ENCODE measurements at regions not wholly inside any gene's neighbourhood (a gene's known extent, or its start where the extent isn't known, plus 50 kb on each side); places are given as distances from the start of the nearest gene placed in this dataset.

GRCh38 chr3:31349001-31349748, 183.6 kb upstream of the STT3B start:
- DNase-seq (ENCODE audit: low read depth): no peak

DNA sequence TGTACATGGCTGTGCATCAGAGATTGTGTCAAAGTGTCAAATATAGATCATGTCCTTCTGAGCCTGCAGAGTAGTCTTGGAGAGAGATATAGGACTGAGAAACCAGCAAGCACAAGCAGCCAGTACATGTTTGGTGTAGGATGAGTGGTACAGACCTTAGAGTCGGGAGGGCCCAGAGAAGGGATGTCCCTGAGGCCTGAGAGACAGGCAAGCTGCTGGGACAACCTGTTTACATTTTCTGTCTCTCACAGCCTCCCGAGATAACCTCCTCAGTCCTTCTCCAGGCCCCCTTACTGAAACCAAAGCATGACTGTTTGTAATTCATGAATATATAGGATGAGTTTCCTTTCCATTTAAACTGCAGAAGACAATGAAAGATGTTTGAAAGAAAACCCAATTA, 182.4 kb upstream of the STT3B start:
- DNase-seq (ENCODE audit: low read depth): no peak

GRCh38 chr3:31352331-31352730, 180.4 kb upstream of the STT3B start:
- DNase-seq (ENCODE audit: low read depth): no peak

DNA sequence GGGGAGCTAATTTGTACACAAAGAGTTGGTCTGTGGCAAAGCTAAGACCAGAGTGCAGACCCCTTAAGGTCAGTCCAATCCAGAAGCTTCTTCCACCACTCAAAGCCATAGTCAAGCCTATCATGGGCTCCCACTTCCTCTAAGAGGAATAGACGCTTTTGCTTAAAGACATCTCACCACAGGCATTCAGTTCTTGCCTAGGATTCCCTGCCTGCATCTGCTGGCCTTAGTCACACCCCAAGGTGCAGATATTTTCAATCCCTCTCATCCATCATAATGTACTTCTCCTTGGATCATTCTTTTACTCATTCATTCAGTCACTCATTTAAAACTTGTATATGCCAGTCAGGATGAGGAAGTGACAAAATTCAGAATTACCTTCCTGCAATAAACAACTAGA, 179.6 kb upstream of the STT3B start:
- DNase-seq (ENCODE audit: low read depth): no peak

DNA sequence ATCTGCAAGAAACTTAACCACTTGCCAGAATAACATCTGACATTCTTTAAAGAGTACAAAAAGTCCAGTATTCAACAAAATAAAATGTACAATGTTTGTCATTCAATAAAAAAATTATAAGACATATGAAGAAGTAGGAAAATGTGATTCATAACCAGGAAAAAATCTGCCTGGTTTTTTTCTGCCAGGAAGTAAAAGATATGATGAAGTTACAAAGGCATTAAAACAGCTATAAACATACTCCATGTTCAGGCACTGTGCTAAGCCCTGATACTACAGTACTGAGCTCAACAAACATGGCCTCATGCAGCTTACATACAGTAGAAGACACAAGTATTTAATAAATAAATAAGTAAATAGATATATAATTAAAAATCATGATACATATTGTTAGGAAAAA, 178.4 kb upstream of the STT3B start:
- DNase-seq (ENCODE audit: low read depth): no peak

GRCh38 chr3:31355807-31356206, 176.9 kb upstream of the STT3B start:
- no peak for DNase-seq (ENCODE audit: low read depth)

GRCh38 chr3:31356941-31357340, 175.8 kb upstream of the STT3B start:
- no peak for DNase-seq (ENCODE audit: low read depth)

DNA sequence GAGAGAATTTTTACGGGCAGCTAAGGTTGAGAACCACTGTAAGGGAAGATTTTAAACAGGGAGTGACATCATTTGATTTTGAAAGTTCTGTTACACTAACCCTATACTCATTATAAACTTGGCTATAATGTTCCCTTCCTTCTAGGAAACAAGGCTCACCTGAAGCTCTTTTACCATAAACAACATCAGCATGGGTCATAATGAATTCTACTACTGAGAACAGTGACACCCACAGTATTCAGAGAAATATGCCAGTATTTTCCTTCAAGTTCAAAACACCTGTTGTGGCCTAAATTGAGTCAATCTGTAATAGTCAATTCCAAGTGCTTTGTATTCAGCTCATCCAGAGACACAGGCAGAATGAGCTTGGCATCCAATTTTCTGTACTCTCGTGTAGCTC, 175.3 kb upstream of the STT3B start:
- DNase-seq (ENCODE audit: low read depth): no peak

GRCh38 chr3:31358473-31359070, 174.2 kb upstream of the STT3B start:
- DNase-seq (ENCODE audit: low read depth): no peak

GRCh38 chr3:31361371-31362273, 171.1 kb upstream of the STT3B start:
- peak; percentile 81 for DNase-seq (ENCODE audit: low read depth)

GRCh38 chr3:31364188-31364587, 168.5 kb upstream of the STT3B start:
- DNase-seq (ENCODE audit: low read depth): no peak

GRCh38 chr3:31364711-31365110, 168.0 kb upstream of the STT3B start:
- no peak for DNase-seq (ENCODE audit: low read depth)

- DNase-seq (ENCODE audit: low read depth): no peak
These were observed 165.2 kb upstream of the STT3B start for GRCh38 chr3:31367518-31367917.

GRCh38 chr3:31369637-31370379, 162.9 kb upstream of the STT3B start:
- no peak for DNase-seq (ENCODE audit: low read depth)

GRCh38 chr3:31370380-31370666, 162.4 kb upstream of the STT3B start:
- DNase-seq (ENCODE audit: low read depth): no peak

DNA sequence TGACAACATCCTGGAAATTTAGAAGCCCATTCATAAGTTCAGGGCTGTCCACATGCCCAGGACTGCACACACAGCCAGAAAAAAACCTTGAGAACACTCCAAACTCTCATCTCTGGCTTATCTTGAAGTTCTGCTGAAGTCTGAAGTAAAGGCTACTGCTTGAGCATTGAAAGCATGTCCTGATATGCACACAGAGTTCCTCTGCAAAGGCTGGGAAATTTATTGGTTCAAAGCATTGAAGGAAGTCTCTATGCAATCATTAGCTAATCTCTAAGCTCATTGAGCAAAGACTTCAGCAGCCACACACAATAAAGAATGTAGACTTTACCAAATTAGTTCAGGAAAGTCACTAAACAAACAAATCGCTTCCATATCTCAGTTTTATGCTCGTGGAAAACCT, 162.0 kb upstream of the STT3B start:
- DNase-seq (ENCODE audit: low read depth): no peak

DNA sequence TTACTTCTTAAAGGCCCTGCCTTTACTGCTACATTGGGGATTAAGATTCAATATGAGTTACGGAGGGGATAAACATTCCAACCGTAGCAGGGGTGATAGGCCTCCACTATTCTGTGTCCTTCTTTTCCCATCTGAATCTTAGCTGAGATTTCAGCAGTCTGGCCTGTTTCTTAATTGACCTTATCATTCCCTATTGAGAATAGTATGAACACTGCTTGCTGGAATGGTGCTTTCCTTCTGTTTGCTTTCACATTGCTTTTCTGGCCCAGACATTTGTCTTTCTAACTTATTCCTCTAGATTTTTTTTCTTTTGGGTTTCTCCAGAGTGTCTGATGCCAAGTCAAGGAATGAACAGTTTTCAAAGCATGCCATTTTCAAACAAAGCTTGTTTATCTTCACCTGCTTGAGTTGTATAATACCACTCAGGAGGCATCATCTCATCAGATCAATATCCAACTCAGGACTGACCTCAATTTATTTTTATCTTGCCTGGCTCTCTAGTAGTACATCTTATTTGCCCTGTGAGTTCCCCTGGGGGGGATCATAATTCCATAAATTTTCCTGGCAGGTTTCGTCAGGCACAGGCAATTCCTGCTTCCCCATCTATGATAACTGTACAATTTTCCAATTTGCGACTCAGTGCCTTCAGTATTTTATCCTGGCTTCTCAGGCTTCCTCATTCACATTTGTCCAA, 161.1 kb upstream of the STT3B start:
- no peak for DNase-seq (ENCODE audit: low read depth)

DNA sequence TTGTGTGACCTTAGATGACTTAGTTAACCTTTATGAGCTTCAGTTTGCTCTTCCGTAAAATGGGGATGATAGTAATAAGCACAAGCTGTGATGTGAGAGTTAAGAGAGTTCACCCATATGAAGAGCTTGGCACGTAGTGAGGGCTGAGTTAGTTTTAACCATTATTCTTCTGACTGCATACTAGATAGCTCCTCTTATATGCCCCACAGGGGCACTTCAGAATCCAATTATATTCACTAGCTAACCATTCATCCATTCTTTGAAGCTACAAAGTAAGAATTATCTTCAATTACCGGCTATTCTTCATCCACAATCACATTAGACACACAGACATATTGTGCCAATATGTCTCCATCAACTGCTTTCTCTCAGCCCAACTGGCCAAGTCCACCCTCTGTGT, 159.0 kb upstream of the STT3B start:
- no peak for DNase-seq (ENCODE audit: low read depth)

DNA sequence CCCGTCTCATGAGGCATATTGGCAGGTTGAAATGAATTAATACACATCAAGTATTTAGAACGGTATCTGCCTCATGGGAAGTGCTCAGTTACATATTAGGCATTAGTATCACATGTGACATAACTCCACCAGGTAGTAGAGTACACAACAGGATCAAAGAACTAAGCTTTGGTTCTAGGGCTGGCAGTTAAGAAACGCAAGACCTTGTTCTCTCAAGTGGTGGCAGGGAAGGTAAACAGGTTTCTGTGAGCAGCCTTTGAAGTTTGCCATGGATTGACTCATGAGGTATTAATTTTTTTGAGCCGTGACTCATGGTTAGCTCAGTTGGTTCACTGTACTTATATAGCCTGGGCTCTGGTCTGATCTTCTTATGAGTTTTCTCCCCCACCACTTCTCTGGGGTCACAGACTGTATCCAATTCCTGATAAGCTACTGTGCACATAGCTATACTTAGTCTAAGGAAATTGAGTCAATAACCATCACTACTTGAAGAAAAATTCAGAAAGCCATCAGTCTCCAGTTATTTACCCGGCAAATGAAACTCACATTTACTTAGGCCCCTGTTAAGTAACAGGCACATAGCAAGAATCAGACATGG, 155.6 kb upstream of the STT3B start:
- DNase-seq (ENCODE audit: low read depth): no peak

GRCh38 chr3:31378231-31378630, 154.5 kb upstream of the STT3B start:
- DNase-seq (ENCODE audit: low read depth): no peak

DNA sequence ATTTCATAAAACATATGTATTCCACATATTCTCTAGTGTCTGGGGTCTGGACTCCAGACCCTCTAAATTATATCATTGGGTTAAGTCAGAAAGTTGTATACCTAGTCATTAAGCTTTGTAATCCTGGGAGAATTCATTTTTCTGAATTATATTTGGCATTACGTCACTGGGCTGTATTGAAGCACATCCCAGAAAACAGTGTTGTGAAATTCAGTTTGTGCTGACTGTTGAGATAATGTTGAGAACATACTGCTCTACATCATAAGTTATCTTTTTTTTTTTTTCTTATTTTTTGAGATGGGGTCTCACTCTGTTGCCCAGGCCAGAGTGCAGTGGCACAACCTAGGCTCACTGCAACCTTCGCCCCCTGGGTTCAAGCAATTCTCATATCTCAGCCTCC, 153.1 kb upstream of the STT3B start:
- DNase-seq (ENCODE audit: low read depth): no peak

- DNase-seq (ENCODE audit: low read depth): no peak
These were observed 149.9 kb upstream of the STT3B start for GRCh38 chr3:31382856-31383255.

All from GM04503 (cell line).